Astrocyte of the spinal cord (primary cell): ENCODE measurements at regions not wholly inside any gene's neighbourhood (a gene's known extent, or its start where the extent isn't known, plus 50 kb on each side); places are given as distances from the start of the nearest gene placed in this dataset.

Experiments used
- DNase-seq: peaks from one replicate; pipeline ENCODE4 v3.0.0; 2011; ENCODE audit warnings: low read depth, low spot score
- H3K4me3 ChIP-seq: 2 replicates; pipeline ENCODE4 v1.5.1; 2011; ENCODE audit warnings: low read depth, mild to moderate bottlenecking, low read length, moderate library complexity
- CTCF ChIP-seq: IDR thresholded peaks from 2 replicates; pipeline ENCODE4 v1.5.1; 2012; ENCODE audit warnings: low read depth, mild to moderate bottlenecking, low read length, inconsistent platforms
- in situ Hi-C: cut with HindIII; loops from 2 replicates; pipeline ENCODE4 v1.10.0; 2017; ENCODE audit warnings: low sequenced_read_pairs

- peak; percentile 46 for DNase-seq
Measured at GRCh38 chr11:29171360-29171950, 845.4 kb downstream of the KCNA4 start.

DNA sequence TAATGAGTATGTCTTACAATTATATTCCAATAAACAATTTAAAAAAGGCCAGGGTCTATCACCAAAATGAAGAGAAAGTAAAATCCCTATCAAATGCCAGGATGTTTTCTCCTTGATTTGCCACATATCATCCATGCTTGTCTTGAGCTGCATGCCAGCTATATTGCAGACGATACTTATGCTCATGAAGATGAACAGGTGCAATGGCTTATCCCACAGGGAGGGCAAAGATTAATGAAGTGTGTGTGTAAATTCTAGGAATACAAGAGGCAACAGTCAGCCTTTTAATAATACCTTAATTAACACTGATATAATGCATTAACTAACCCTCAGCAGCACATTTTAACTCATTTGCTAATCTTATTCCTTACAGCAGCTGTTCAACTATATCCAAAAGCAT lies 850.5 kb downstream of the KCNA4 start:
- in situ Hi-C loops, result no loop called here
- no peak for DNase-seq
- no peak for TF ChIP-seq CTCF

More at GRCh38 chr11:29171360-29171950, 845.4 kb downstream of the KCNA4 start:
- no peak for TF ChIP-seq CTCF
- H3K4me3 ChIP-seq, result no peak overlapping the region
- in situ Hi-C loops, result no loop called here

GRCh38 chr11:29163231-29163630 lies 853.6 kb downstream of the KCNA4 start:
- TF ChIP-seq CTCF, result no peak
- H3K4me3 ChIP-seq, result no peak overlapping the region
- DNase-seq, result no peak
- in situ Hi-C loops, result no loop called here

More for the DNA sequence above, 850.5 kb downstream of the KCNA4 start:
- no peak overlapping the region for H3K4me3 ChIP-seq

- no peak for DNase-seq
- TF ChIP-seq CTCF, result no peak
- in situ Hi-C loops, result no loop called here
Measured at GRCh38 chr11:29162491-29162890, 854.3 kb downstream of the KCNA4 start.

GRCh38 chr11:29161191-29161590 lies 855.6 kb downstream of the KCNA4 start:
- TF ChIP-seq CTCF, result no peak
- in situ Hi-C loops, result no loop called here
- peak; percentile 48 for DNase-seq

More at GRCh38 chr11:29162491-29162890, 854.3 kb downstream of the KCNA4 start:
- H3K4me3 ChIP-seq, result no peak overlapping the region

GRCh38 chr11:29159552-29160465 lies 857.0 kb downstream of the KCNA4 start:
- in situ Hi-C loops, result no loop called here
- H3K4me3 ChIP-seq, result no peak overlapping the region
- TF ChIP-seq CTCF, result peak; percentile 72
- DNase-seq, result peak; percentile 85

More at GRCh38 chr11:29161191-29161590, 855.6 kb downstream of the KCNA4 start:
- no peak overlapping the region for H3K4me3 ChIP-seq
